ENCODE measurements at regions not wholly inside any gene's neighbourhood (a gene's known extent, or its start where the extent isn't known, plus 50 kb on each side); places are given as distances from the start of the nearest gene placed in this dataset.

- H3K27me3 ChIP-seq, result no peaks in the 10 kb centered on the region
- no peaks in the 10 kb centered on the region for H3K9me3 ChIP-seq
- no peaks in the 10 kb centered on the region for H3K4me1 ChIP-seq
- H3K4me3 ChIP-seq, result no peak overlapping the region
- no peak overlapping the region for H3K27ac ChIP-seq
- TF ChIP-seq POLR2A (IDR thresholded peaks at IDR 0.05) (no peak), EP300 (IDR thresholded peaks at IDR 0.05) (no peak), POLR2AphosphoS5 (IDR thresholded peaks at IDR 0.05) (no peak), CTCF (IDR thresholded peaks at IDR 0.05) (no peak)
- H3K36me3 ChIP-seq, result no peaks in the 10 kb centered on the region
- intact Hi-C loops (cut with DNase I; ENCODE audit: low total_unique reads), result no loop called here
- DNase-seq, result no peak
Measured at GRCh38 chr11:104734998-104735397, 163.3 kb downstream of the CASP12 start.

GRCh38 chr11:104731890-104732289 lies 166.4 kb downstream of the CASP12 start:
- H3K9me3 ChIP-seq, result no peaks in the 10 kb centered on the region

GRCh38 chr11:104728927-104729326 lies 169.3 kb downstream of the CASP12 start:
- no peak for DNase-seq
- intact Hi-C loops (cut with DNase I; ENCODE audit: low total_unique reads), result no loop called here
- Histone ChIP-seq H3K4me3 (no peak overlapping the region), H3K27me3 (no peaks in the 10 kb centered on the region), H3K27ac (no peak overlapping the region), H3K9me3 (no peaks in the 10 kb centered on the region), H3K4me1 (no peaks in the 10 kb centered on the region), H3K36me3 (no peaks in the 10 kb centered on the region)
- no peak for TF ChIP-seq EP300 (IDR thresholded peaks at IDR 0.05)
- TF ChIP-seq POLR2A (IDR thresholded peaks at IDR 0.05), result no peak
- TF ChIP-seq POLR2AphosphoS5 (IDR thresholded peaks at IDR 0.05), result no peak
- TF ChIP-seq CTCF (IDR thresholded peaks at IDR 0.05), result no peak
- WGBS, 5 donors, result 84 to 88% (median 87%) methylated on average over 6 of the region's 6 CpGs

More at GRCh38 chr11:104731890-104732289, 166.4 kb downstream of the CASP12 start:
- H3K27me3 ChIP-seq, result no peaks in the 10 kb centered on the region
- TF ChIP-seq POLR2AphosphoS5 (IDR thresholded peaks at IDR 0.05), result no peak
- no peak for TF ChIP-seq EP300 (IDR thresholded peaks at IDR 0.05)
- no peak for TF ChIP-seq POLR2A (IDR thresholded peaks at IDR 0.05)
- TF ChIP-seq CTCF (IDR thresholded peaks at IDR 0.05), result no peak
- intact Hi-C loops (cut with DNase I; ENCODE audit: low total_unique reads), result no loop called here
- no peak overlapping the region for H3K27ac ChIP-seq
- no peaks in the 10 kb centered on the region for H3K4me1 ChIP-seq
- WGBS, 5 donors, result 78 to 96% (median 91%) methylated on average over 1 of the region's 1 CpG
- H3K36me3 ChIP-seq, result no peaks in the 10 kb centered on the region
- H3K4me3 ChIP-seq, result no peak overlapping the region
- no peak for DNase-seq

- no peak for TF ChIP-seq CTCF (IDR thresholded peaks at IDR 0.05)
- no peak for TF ChIP-seq POLR2AphosphoS5 (IDR thresholded peaks at IDR 0.05)
- no peak for TF ChIP-seq EP300 (IDR thresholded peaks at IDR 0.05)
- TF ChIP-seq POLR2A (IDR thresholded peaks at IDR 0.05), result no peak
- WGBS, 5 donors, result 21 to 43% (median 34%) methylated on average over 2 of the region's 2 CpGs
- Histone ChIP-seq H3K27ac (no peak overlapping the region), H3K36me3 (no peaks in the 10 kb centered on the region), H3K4me3 (no peak overlapping the region), H3K27me3 (no peaks in the 10 kb centered on the region), H3K4me1 (no peaks in the 10 kb centered on the region), H3K9me3 (peaks cover 0 to 9% (median 6%) of the 10 kb centered on the region in 4 donors)
- DNase-seq, result no peak
- intact Hi-C loops (cut with DNase I; ENCODE audit: low total_unique reads), result no loop called here
Measured at GRCh38 chr11:104727768-104728167, 170.5 kb downstream of the CASP12 start.

Data from stomach (tissue), 8 donors.